HG03432 (cell line): ENCODE measurements at regions not wholly inside any gene's neighbourhood (a gene's known extent, or its start where the extent isn't known, plus 50 kb on each side); places are given as distances from the start of the nearest gene placed in this dataset.

Experiments used
- ATAC-seq: cut with Tn5 transposase; IDR thresholded peaks from one replicate; pipeline ENCODE4 v1.9.1; 2021; ENCODE audit warnings: mild to moderate bottlenecking, moderate library complexity; ENCODE audit not compliant: unreplicated experiment

DNA sequence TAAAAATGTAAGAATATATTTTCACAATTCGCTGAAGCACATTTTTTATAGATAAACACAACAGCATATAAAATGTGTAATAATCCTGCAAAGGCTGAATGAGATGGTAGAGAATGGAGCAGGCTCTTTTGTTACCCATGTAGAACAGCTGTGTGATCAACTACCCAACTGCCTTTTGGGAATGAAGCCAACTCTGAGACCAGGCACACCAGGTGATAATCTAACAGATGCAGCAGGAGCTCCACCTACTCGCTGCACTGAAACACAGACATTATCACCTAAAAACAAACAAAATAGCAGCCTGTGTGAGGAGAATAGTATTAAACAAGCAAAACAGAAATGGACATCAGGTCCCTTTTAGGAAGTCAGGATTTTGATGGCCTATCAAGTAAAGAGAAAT is 183.3 kb downstream of the CCDC59 start:
- ATAC-seq: no peak

DNA sequence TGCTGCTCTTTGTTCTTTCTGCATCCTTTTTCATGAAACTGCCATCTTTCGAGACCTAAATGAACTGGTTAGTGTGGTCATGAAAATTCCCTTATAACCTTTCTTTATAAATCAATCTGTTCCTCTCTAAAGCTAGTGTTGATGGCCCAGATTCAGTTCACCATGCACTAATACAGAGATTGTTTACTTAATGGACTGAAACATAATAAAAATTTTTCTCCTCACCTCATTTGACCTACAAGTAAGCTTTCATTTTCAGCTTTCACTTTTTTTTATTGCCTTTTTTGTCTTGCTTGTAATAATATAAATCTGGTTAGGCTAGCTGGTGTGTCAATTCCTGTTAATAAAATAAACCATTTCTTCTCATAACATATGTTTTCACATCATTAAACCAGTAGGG is 183.8 kb downstream of the CCDC59 start:
- no peak for ATAC-seq

DNA sequence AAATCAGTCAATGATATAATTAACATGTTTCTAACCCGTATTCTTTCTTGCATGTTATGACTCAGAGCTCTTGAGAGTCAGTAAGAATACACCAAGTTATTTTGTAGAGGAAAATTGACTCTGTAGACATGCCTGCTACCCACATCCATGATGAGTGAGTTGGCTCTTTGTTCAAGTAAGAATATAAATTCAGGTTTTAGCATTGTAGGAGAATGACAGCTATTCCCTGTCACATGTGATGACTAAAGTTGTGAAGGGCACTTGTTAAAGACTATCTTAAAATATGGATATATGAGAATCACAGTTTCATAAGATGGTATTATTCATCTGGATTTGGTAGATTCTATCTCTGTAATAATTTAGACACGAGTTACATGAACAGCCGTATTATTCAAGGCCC is 209.1 kb downstream of the CCDC59 start:
- ATAC-seq: no peak

DNA sequence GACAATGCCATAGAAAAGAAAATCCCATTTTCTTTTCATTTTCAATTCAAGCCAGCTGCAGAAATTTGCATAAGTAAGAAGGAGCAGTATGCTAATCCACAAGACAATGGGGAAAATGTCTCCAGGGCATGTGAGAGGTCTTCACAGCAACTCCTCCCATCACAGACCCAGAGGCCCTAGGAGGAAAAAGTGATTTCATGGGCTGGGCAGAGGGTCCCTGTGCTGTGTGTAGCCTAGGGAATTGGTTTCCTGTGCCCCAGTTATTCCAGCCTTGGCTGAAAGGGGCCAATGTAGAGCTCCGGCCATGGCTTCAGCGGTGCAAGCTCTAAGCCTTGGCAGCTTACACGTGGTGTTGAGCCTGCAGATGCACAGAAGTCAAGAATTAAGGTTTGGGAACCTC is 211.4 kb downstream of the CCDC59 start:
- ATAC-seq: no peak

- no peak for ATAC-seq
Observed at GRCh38 chr12:82144505-82144904, 213.7 kb downstream of the CCDC59 start.

- no peak for ATAC-seq
Observed at GRCh38 chr12:82132390-82132789, 225.8 kb downstream of the CCDC59 start.

- no peak for ATAC-seq
Observed at GRCh38 chr12:82130762-82131161, 227.4 kb downstream of the CCDC59 start.

- ATAC-seq: no peak
Observed at GRCh38 chr12:82124711-82125380, 233.3 kb downstream of the CCDC59 start.

DNA sequence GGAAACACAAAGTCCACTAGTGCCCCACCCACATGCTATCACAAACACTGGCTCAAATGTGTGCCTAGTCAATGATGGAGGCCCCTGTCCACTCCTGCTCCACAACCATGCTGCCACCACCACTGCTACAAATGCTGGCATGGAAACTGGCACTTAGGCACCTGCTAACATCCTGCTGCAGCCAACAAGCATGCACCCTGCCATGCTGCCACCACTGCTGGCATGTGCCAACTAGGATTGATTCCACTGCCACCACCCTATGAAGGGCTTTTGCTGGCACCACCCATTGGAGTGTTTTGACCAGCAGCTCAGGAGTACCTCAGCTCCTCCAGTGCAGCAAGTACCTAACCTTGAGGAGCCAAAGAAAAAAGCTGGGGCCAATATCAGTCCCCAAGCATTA is 236.6 kb downstream of the CCDC59 start:
- no peak for ATAC-seq

- ATAC-seq: no peak
Observed at GRCh38 chr12:82120901-82121300, 237.3 kb downstream of the CCDC59 start.

DNA sequence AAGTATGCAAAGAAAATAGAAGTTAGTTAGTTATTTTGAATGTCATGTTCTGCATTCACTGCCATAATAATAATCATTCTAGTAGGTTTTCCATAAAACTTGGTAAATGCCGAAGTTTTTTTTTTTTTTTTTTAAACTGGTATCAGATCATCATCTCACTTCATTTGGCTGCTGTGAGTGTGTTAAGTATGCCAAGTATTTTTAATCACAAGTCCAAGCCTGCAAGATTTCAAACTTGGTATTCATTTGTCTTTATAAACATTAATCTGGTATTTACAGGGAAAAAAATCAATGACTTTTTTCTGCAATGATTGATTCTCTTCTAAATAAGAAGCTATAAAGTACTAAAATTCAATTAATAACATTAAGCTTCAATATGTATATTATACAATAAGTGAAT is 248.9 kb downstream of the CCDC59 start:
- ATAC-seq: no peak

GRCh38 chr12:82108615-82109014 is 249.6 kb downstream of the CCDC59 start:
- no peak for ATAC-seq

GRCh38 chr12:82099216-82099615 is 259.0 kb downstream of the CCDC59 start:
- ATAC-seq: no peak

DNA sequence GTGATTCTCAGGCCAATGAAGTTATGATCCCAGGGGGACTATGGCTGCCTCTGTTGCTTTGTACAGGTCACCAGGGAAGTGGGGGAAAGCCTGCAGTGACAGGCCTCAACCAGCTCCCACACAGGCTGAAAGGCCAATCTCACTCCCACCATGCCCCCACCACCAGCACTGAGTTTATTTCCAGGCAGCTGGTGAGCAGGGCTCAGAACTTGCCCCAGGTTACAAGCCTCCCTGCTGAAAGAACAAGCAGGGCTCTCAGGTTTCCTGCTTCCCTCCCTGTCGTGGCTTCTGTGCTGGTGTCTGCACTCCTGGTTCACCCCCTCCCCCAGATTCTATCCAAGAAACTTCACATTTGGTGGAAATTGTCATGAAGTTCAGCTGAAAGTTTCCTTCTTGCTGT is 260.3 kb downstream of the CCDC59 start:
- no peak for ATAC-seq

DNA sequence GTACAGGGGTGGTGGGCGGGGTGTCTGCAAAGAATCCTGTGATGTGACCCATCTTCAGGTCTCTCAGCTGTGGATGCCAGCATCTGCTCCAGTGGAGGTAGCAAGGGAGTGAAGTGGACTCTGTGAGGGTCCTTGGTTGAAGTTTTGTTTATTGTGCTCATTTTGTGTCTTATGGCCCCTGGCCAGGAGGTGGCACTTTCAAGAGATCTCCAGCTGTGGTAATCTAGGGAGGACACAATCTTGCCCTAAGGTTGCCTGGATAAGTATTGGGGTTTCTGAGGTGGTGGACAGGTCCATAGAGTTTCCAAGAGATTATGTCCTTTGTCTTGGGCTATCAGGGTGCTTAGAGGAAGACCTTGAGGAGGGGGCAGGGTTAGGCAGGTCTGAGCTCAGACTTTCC is 260.7 kb downstream of the CCDC59 start:
- ATAC-seq: no peak

GRCh38 chr12:82090165-82090564 is 268.0 kb downstream of the CCDC59 start:
- ATAC-seq: no peak

DNA sequence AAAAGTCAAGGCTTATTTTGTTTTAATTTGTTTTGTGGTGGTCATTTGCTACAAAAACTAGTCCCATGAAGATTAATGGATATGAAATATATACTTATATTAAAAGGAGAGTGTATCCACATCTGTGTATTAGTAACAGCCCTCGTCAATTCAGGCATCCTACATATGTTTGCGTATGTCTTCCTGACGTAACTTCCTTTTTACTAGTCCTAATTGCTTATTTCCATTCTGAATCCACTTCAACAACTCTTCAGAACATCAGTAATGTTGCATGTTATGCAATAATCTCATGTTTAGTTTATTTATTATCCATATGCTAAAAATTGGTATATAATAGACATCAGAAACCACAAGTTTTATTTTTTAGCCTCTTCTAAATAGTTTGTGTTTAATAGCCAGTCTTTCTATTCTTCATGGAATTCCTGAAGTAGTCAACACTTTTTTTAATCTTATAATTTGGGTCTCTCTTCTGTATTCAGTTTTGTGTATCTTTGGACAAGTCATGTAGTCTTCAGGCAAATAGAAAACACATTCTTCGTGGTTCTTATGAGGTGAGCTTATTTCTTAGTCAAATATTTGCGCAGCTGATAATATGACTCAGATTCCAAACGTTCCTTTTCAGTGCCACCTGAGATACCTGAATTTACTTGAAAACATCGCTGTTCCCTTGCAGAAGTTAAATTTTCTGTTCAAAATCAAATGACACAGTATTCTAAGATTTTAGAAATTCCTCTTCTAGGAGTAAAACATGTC is 268.6 kb downstream of the CCDC59 start:
- ATAC-seq: no peak

DNA sequence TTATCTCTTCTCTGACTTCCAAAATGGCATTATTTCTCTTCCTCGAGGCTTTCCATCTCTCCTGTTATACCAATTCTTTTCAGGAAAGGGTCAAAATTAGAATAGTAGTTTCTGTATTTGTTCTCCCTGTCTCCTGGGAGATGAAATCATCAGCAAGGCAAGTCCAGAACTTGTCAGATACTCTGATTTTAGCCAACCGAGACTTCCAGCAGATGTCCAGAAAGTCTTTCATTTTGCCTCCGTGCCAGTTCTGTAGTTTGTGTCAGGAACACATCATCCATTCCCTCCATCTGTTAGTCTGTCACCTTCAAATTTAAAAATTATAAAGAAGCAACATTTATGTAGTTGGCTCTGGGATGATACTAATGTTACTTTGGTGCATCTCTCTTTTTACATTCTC is 275.7 kb downstream of the CCDC59 start:
- no peak for ATAC-seq

- no peak for ATAC-seq
Observed at GRCh38 chr12:82069931-82070514, 288.2 kb downstream of the CCDC59 start.

GRCh38 chr12:82058197-82058596 is 299.0 kb upstream of the PPFIA2 start:
- no peak for ATAC-seq

GRCh38 chr12:82057770-82058169 is 298.6 kb upstream of the PPFIA2 start:
- no peak for ATAC-seq

DNA sequence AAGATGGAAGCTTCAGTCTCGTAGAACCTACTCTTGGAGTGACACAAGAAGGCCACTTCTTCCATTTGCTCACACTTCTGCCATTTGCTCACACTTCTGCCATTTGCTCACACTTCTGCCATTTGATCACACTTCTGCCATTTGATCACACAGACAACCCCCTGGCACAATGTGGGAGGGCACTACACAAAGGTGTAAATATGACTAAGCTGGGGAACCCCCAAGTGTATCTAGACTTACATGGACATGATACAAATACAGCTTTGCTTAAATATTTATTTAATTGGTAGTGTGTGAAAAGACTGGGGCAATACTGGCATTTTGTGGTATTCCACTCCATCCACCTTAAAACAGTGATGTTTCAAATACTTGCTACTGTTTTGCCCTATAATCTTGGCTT is 296.2 kb upstream of the PPFIA2 start:
- ATAC-seq: no peak
